ENCODE measurements at regions not wholly inside any gene's neighbourhood (a gene's known extent, or its start where the extent isn't known, plus 50 kb on each side); places are given as distances from the start of the nearest gene placed in this dataset.

DNA sequence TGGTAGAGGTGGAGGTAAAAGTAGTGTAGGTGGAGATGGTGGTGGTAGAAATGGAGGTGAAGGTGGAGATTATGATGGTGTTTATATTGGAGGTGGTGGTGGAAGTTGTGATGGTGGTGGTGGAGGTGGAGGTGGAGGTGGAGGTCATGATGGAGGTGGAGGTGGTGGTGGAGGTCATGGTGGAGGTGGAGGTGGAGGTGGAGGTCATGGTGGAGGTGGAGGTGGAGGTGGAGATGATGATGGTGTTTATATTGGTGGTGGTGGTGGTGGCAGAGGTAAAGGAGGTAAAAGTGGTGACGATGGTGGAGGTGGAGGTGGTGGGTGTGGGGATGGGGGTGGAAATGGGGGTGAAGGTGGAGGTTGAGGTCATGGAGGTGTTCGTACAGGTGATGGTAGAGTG is 107.8 kb downstream of the ASB7 start:
- Histone ChIP-seq H3K4me3 (no peak overlapping the region), H3K27ac (no peak overlapping the region)
- TF ChIP-seq, protein P1, sequence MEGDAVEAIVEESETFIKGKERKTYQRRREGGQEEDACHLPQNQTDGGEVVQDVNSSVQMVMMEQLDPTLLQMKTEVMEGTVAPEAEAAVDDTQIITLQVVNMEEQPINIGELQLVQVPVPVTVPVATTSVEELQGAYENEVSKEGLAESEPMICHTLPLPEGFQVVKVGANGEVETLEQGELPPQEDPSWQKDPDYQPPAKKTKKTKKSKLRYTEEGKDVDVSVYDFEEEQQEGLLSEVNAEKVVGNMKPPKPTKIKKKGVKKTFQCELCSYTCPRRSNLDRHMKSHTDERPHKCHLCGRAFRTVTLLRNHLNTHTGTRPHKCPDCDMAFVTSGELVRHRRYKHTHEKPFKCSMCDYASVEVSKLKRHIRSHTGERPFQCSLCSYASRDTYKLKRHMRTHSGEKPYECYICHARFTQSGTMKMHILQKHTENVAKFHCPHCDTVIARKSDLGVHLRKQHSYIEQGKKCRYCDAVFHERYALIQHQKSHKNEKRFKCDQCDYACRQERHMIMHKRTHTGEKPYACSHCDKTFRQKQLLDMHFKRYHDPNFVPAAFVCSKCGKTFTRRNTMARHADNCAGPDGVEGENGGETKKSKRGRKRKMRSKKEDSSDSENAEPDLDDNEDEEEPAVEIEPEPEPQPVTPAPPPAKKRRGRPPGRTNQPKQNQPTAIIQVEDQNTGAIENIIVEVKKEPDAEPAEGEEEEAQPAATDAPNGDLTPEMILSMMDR (IDR thresholded peaks at IDR 0.05), result no peak
- peak; percentile 64 for DNase-seq (ENCODE audit: low spot score)

DNA sequence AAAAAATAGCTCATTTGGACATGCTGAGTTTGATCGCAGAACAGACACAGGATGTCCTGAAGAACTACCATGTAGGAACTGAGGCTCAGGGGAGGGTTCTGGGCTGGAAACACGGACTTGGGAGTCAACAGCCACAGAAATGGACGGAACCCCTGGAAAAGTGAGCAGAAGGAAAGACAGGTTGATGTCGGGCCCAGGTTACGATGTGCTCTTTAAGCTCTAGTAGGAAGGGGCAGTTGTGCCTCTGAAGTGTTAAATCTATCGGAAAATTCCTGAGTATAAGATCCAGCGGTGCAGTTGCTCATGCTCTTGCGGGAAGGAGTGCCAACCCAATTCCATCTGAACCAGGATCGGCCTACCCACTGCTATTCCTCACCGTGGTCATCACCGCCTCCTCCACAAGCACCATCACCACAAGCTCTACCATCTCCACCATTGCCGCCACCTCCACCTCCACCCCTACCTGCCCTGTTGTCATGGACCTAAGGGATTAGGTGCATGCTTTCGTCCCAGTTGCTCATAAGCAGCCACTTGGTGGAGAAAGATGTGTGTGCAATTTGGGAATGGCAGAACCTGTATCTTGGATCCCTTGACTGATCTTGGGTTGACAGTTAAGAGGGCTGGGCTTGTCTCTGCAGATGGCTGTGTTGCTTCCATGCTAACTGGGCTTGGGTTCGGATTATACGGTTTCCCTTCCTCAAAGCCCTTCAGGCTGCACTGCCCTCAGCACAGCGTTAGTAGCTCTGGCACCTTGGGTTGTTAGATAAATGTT is 108.5 kb downstream of the ASB7 start:
- TF ChIP-seq, protein P1 (IDR thresholded peaks at IDR 0.05), result no peak
- peak; percentile 55 for DNase-seq (ENCODE audit: low spot score)
- Histone ChIP-seq H3K4me3 (no peak overlapping the region), H3K27ac (no peak overlapping the region)

DNA sequence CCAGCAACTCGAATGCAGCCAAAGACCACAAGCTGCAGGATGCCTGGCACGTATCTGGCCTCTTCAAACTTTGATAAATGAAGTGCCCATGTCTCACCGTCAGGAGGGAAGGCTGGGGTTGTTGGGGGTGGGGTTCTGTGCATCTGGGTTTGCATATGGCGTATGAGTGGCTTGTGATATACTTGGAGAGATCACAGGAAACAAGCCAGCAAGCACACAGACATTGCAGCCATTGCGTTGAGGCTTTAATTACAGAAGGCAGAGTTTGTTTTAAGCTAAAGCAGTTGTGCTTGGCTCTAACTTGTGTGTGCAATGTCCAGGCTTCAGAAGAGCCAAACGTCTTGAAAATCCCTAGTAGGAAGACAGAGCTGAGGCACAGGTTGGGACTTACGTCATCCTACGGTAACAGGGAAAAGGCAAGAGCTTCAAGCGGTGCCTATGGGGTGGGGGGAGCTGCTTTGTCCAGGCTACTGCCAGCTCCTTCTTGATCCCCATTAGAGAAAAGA is 109.2 kb downstream of the ASB7 start:
- Histone ChIP-seq H3K4me3 (no peak overlapping the region), H3K27ac (no peak overlapping the region)
- peak; percentile 19 for DNase-seq (ENCODE audit: low spot score)
- TF ChIP-seq, protein P1 (IDR thresholded peaks at IDR 0.05), result no peak

DNA sequence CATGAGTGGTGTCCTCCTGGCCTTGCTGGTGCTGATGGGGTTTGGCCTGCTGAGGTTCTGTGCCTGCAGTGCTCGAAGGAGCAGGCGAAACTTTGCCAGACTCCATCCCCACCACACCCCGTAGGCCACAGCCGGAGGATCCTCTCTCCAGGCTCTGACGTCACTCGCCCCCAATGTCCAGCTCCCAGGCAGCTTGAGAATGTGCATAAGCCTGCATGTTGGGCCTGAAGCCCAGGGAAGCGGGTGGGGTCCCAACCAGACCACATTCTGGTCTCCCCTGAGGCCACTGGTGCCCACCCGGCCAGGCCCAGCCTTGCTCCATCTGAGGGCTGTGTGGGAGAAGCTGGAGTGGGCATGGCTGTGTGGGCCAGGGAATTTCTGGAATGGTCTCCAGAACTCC is 109.8 kb downstream of the ASB7 start:
- TF ChIP-seq, protein P1 (IDR thresholded peaks at IDR 0.05), result no peak
- DNase-seq (ENCODE audit: low spot score), result peak; percentile 73
- Histone ChIP-seq H3K27ac (peak overlapping the region in 1 of 2 donors; percentile 31), H3K4me3 (no peak overlapping the region)

DNA sequence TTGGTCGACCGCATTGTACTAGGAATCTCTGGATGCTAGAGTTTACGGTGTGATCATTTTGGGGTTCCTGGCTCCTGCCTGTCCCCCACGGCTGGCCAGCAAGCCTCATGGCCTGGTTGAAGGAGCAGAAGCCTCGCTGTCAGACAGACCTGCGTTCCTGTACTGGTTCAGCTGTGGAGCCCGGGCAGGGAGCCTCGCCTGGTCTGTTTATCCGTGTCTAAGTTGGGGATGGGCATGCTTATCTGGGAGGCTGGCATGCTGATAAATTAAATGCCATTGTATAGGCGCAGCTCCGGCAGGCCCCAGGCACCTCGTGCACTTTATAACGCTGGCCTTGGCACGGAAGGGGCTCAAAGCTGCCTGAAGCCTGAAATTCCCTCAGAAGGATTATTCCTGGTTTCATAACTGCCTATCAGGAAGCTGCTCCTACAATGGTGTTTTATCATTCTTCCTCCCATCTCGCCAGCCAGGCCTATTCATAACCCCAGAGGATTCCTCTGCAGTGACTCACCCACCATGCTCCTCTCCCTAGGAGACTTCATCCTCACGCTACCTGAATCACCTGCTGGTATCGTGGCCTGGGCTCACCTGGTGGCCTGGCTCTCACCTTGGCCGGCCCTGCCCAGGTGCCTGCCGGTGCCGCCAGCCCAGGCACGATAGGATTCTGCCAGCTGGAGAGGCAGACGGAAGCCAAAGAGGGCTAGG is 110.9 kb downstream of the ASB7 start:
- DNase-seq (ENCODE audit: low spot score), result peak; percentile 65
- TF ChIP-seq, protein P1 (IDR thresholded peaks at IDR 0.05), result no peak
- no peak overlapping the region for H3K27ac ChIP-seq

DNA sequence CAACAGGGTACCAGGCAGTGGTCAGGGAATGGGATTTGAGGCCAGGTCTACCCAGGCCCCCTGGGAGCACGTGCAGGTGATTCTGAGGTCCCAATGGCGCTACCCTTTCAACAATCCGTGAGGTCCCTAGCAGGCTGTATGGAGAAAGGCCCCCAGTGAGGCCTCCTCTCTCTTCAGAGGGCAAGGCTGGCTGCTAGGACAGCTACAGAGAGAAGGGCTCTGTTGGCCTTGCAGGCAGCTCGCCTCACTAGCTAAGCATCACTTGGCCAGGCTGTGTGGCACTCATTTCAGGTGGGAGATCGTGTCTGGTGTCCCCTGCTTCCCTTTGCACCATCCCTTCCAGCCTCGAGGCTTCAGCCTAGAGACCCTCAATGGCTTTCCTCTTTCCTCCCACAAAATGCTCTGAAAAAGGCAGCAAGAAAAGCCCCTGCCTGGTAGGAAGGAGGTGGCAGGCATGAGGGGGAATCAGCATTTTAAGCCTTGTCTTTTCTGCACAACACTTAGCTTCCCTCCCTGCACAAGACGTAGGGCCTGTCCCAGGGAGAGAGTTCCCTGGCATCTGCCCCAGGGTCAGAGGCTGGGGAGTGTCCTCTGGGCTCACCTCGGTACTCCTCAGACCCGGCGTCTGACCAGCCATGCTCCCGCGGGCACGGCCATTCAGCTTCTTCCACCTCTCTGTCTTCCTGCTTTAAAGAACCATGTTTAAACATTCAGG is 111.8 kb downstream of the ASB7 start:
- no peak overlapping the region for H3K4me3 ChIP-seq
- H3K27ac ChIP-seq, result no peak overlapping the region
- peak; percentile 65 for DNase-seq (ENCODE audit: low spot score)
- TF ChIP-seq, protein P1 (IDR thresholded peaks at IDR 0.05), result no peak

More for the DNA sequence above, 110.9 kb downstream of the ASB7 start:
- H3K4me3 ChIP-seq, result no peak overlapping the region
